ENCODE measurements at regions not wholly inside any gene's neighbourhood (a gene's known extent, or its start where the extent isn't known, plus 50 kb on each side); places are given as distances from the start of the nearest gene placed in this dataset.

DNA sequence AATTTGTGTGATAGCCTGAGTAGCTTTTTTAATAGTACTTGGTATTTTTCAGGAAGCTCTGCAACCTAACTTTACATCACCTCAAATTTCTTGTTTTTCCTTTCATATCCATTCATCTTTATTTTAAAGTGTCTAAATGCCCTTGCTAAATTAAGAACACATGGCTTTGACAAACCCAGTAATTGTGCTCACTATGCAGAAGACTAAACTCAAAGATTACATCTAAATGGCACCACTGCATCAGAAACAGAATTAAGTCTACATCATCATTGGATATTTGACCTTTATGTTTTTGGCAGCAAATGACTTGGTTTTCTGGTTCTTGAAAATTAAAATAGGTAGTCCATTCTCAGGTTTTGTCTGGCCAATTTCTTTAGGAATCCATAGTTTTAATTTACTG lies 69.6 kb upstream of the HDGFL1 start:
- Mint-ChIP-seq H3K36me3 (no peaks in the 10 kb centered on the region), H3K4me1 (peaks cover 17% of the 10 kb centered on the region), H3K27me3 (ENCODE audit: low read depth) (no peaks in the 10 kb centered on the region), H3K9me3 (peaks cover 5% of the 10 kb centered on the region), H3K27ac (peak overlapping the region; percentile 69), H3K4me3 (no peak overlapping the region)
- TF ChIP-seq, protein P1, sequence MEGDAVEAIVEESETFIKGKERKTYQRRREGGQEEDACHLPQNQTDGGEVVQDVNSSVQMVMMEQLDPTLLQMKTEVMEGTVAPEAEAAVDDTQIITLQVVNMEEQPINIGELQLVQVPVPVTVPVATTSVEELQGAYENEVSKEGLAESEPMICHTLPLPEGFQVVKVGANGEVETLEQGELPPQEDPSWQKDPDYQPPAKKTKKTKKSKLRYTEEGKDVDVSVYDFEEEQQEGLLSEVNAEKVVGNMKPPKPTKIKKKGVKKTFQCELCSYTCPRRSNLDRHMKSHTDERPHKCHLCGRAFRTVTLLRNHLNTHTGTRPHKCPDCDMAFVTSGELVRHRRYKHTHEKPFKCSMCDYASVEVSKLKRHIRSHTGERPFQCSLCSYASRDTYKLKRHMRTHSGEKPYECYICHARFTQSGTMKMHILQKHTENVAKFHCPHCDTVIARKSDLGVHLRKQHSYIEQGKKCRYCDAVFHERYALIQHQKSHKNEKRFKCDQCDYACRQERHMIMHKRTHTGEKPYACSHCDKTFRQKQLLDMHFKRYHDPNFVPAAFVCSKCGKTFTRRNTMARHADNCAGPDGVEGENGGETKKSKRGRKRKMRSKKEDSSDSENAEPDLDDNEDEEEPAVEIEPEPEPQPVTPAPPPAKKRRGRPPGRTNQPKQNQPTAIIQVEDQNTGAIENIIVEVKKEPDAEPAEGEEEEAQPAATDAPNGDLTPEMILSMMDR (IDR thresholded peaks at IDR 0.05; ENCODE audit: unreplicated experiment) = no peak
- DNase-seq (ENCODE audit: low spot score in 2 of 2, unreplicated experiment in 2 of 2) = no peak

GRCh38 chr6:22506496-22506895 lies 62.9 kb upstream of the HDGFL1 start:
- Mint-ChIP-seq H3K9me3 (peaks cover 5% of the 10 kb centered on the region), H3K4me1 (peaks cover 13% of the 10 kb centered on the region), H3K27ac (no peak overlapping the region), H3K4me3 (no peak overlapping the region), H3K36me3 (no peaks in the 10 kb centered on the region), H3K27me3 (ENCODE audit: low read depth) (no peaks in the 10 kb centered on the region)
- TF ChIP-seq, protein P1 (IDR thresholded peaks at IDR 0.05; ENCODE audit: unreplicated experiment) = no peak
- DNase-seq (ENCODE audit: low spot score in 2 of 2, unreplicated experiment in 2 of 2) = no peak

DNA sequence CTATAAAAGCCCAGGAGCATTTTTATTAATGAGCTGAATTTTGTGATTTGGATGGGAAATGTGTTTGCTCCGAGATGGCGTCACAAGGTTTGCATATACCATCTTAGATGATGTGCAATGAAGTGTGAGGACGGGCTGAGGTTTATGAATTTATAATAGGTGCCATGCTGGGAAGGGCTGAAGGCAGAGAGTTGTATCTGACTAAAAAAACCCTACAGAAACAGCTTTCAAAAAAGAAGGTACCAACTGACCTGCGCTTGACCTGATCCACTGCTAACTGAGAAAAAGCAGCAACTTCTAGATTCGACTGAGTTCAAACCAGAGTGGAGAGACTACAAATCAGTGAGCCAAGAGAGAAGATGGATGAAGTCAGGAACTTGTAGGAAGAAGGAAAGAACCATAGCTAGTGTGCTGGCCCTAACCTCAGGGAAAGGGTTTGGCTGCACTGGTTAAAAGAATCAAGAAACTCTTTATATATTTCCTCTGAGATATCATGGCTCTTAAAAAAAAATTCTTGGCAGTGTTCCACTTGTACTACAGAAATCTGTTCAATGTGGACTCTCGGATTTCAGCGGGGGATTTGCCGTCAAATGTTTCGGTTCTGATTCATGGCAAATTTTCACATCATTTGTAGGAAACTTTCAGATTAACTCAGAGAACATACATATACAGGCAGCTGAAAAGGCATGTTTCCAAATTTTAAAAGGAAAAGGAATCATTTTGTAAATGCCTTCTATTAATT lies 56.5 kb upstream of the HDGFL1 start:
- no peaks in the 10 kb centered on the region for H3K27me3 Mint-ChIP-seq (ENCODE audit: low read depth)
- TF ChIP-seq, protein P1 (IDR thresholded peaks at IDR 0.05; ENCODE audit: unreplicated experiment) = no peak
- peak overlapping the region; percentile 28 for H3K4me3 Mint-ChIP-seq
- H3K4me1 Mint-ChIP-seq = peaks cover 45% of the 10 kb centered on the region
- DNase-seq (ENCODE audit: low spot score in 2 of 2, unreplicated experiment in 2 of 2) = no peak
- H3K9me3 Mint-ChIP-seq = peaks cover 5% of the 10 kb centered on the region
- H3K27ac Mint-ChIP-seq = peak overlapping the region; percentile 94
- H3K36me3 Mint-ChIP-seq = no peaks in the 10 kb centered on the region

- Mint-ChIP-seq H3K36me3 (no peaks in the 10 kb centered on the region), H3K4me3 (peak overlapping the region; percentile 30), H3K27ac (peak overlapping the region; percentile 90), H3K4me1 (peaks cover 52% of the 10 kb centered on the region), H3K9me3 (peaks cover 5% of the 10 kb centered on the region), H3K27me3 (ENCODE audit: low read depth) (no peaks in the 10 kb centered on the region)
- TF ChIP-seq, protein P1 (IDR thresholded peaks at IDR 0.05; ENCODE audit: unreplicated experiment) = no peak
- no peak for DNase-seq (ENCODE audit: low spot score in 2 of 2, unreplicated experiment in 2 of 2)
These were observed 55.7 kb upstream of the HDGFL1 start for GRCh38 chr6:22513667-22514066.

- Mint-ChIP-seq H3K9me3 (peaks cover 6% of the 10 kb centered on the region), H3K4me1 (peaks cover 24% of the 10 kb centered on the region), H3K27me3 (ENCODE audit: low read depth) (no peaks in the 10 kb centered on the region), H3K36me3 (no peaks in the 10 kb centered on the region), H3K27ac (no peak overlapping the region), H3K4me3 (no peak overlapping the region)
- TF ChIP-seq, protein P1 (IDR thresholded peaks at IDR 0.05; ENCODE audit: unreplicated experiment) = no peak
- DNase-seq (ENCODE audit: low spot score in 2 of 2, unreplicated experiment in 2 of 2) = no peak
These were observed 50.1 kb upstream of the HDGFL1 start for GRCh38 chr6:22519237-22519636.
